PFSK-1 (cell line): ENCODE measurements at regions not wholly inside any gene's neighbourhood (a gene's known extent, or its start where the extent isn't known, plus 50 kb on each side); places are given as distances from the start of the nearest gene placed in this dataset.

Experiments
- FOXP2 ChIP-seq: optimal IDR thresholded peaks from 2 replicates; pipeline ENCODE3; 2011; ENCODE audit warnings: borderline replicate concordance, control low read depth, inconsistent platforms; ENCODE audit not compliant: insufficient read depth; ENCODE audit errors: extremely low read length, extremely low read depth
- POLR2AphosphoS5 ChIP-seq: IDR thresholded peaks from 2 replicates; pipeline ENCODE4 v1.6.1; 2012; ENCODE audit warnings: low read depth, mild to moderate bottlenecking, control low read depth, low read length, moderate library complexity
- REST ChIP-seq, 2 experiments: IDR thresholded peaks; 2 replicates each; pipeline versions ENCODE4 v1.6.1 to v1.8.0; 2011 to 2012; ENCODE audit warnings: low read depth in 2 of 2, low read length in 2 of 2, control low read depth in 1 of 2, inconsistent platforms in 1 of 2, mild to moderate bottlenecking in 1 of 2, moderate library complexity in 1 of 2; ENCODE audit not compliant: insufficient read depth in 1 of 2
- SIN3A ChIP-seq: IDR thresholded peaks from 2 replicates; pipeline ENCODE4 v1.6.1; 2012; ENCODE audit warnings: mild to moderate bottlenecking, low read length, moderate library complexity, borderline replicate concordance; ENCODE audit not compliant: insufficient read depth
- TAF1 ChIP-seq: IDR thresholded peaks from 2 replicates; pipeline ENCODE4 v1.6.1; 2012; ENCODE audit warnings: low read length, control low read depth, borderline replicate concordance; ENCODE audit not compliant: insufficient read depth

GRCh38 chr12:111203446-111203845 lies 165.4 kb downstream of the PHETA1 start:
- TF ChIP-seq FOXP2 (no peak), TAF1 (no peak), SIN3A (no peak), POLR2AphosphoS5 (no peak), REST (IDR thresholded peaks at IDR 0.05; ENCODE audit: insufficient read depth in 1 of 2, low read depth in 2 of 2, low read length in 2 of 2) (no peak)

GRCh38 chr12:111202237-111202915 lies 166.5 kb downstream of the PHETA1 start:
- TF ChIP-seq TAF1 (no peak), POLR2AphosphoS5 (no peak), SIN3A (no peak), FOXP2 (no peak), REST (IDR thresholded peaks at IDR 0.05; ENCODE audit: insufficient read depth in 1 of 2, low read depth in 2 of 2, low read length in 2 of 2) (no peak)

GRCh38 chr12:111201495-111202236 lies 167.2 kb downstream of the PHETA1 start:
- TF ChIP-seq POLR2AphosphoS5 (no peak), FOXP2 (no peak), SIN3A (no peak), REST (IDR thresholded peaks at IDR 0.05; ENCODE audit: insufficient read depth in 1 of 2, low read depth in 2 of 2, low read length in 2 of 2) (no peak), TAF1 (no peak)

GRCh38 chr12:111201036-111201435 lies 167.9 kb downstream of the PHETA1 start:
- no peak for TF ChIP-seq REST (IDR thresholded peaks at IDR 0.05; ENCODE audit: insufficient read depth in 1 of 2, low read depth in 2 of 2, low read length in 2 of 2)
- TF ChIP-seq TAF1, result no peak
- TF ChIP-seq SIN3A, result no peak
- TF ChIP-seq FOXP2, result no peak
- no peak for TF ChIP-seq POLR2AphosphoS5
